ENCODE measurements at regions not wholly inside any gene's neighbourhood (a gene's known extent, or its start where the extent isn't known, plus 50 kb on each side); places are given as distances from the start of the nearest gene placed in this dataset.

DNA sequence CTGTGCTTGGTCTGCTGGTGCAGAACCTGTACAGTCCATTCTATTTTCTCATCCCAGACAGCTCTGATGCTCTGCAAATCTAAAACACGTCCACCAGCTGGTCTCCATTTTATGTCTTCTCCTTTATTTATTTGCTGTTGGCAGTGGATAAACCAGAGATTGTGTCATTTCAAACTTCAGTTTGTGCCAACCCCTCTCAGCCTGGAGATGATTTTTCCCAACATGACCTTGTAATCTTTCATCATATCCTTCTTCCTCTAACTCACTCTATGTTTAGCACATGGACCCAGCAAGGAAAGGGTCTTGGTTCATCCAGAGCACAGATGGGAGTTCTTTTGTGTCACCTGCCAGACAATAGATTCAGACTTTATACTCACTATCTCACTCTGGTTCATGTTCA is 273.2 kb downstream of the MTX2 start:
- TF ChIP-seq BHLHE40 (IDR thresholded peaks at IDR 0.05; ENCODE audit: borderline replicate concordance): no peak
- TF ChIP-seq LEF1 (IDR thresholded peaks at IDR 0.05; ENCODE audit: borderline replicate concordance): no peak
- TF ChIP-seq ZNF384 (IDR thresholded peaks at IDR 0.05): no peak
- TF ChIP-seq FOXA1 (IDR thresholded peaks at IDR 0.05): no peak
- TF ChIP-seq CTBP1 (IDR thresholded peaks at IDR 0.05; ENCODE audit: borderline replicate concordance): no peak
- TF ChIP-seq TARDBP (IDR thresholded peaks at IDR 0.05): no peak
- no peak for TF ChIP-seq L3MBTL2 (conservative IDR thresholded peaks at IDR 0.05)
- TF ChIP-seq FOXK2 (IDR thresholded peaks at IDR 0.05): no peak
- no peak for TF ChIP-seq ELF4 (IDR thresholded peaks at IDR 0.05)
- TF ChIP-seq ARNT (IDR thresholded peaks at IDR 0.05): no peak
- no peak for TF ChIP-seq FOXM1 (IDR thresholded peaks at IDR 0.05; ENCODE audit: borderline replicate concordance)
- TF ChIP-seq PKNOX1 (IDR thresholded peaks at IDR 0.05): no peak
- ChIA-PET CTCF (interaction anchor here (1.2 kb wide), 1 partner anchor 12 kb away, joined by 3 read pairs; no protein-coding TSS in a partner anchor), POLR2A (no interaction called here)
- no peak for DNase-seq (ENCODE audit: extremely low spot score)

DNA sequence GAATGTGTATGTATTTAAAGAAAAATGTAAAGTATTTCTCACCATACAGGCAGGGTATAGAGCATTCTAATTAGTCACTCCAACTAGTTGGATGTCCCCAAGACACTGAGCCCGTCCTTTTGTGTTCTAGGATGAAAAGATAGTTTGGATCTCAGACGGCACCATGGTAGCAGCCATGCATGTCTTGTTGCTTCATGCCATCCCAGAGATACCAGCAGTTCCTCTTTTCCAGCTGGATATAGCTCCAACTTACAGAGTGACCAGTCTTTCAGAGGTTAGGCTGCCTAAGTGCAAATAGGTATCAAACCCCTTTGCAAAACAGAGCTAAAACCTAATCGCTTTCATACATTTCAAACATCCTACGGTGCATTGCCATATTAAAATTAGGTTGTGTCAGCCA is 275.3 kb downstream of the MTX2 start:
- no peak for TF ChIP-seq FOXK2 (IDR thresholded peaks at IDR 0.05)
- no peak for TF ChIP-seq HDGF (IDR thresholded peaks at IDR 0.05; ENCODE audit: borderline replicate concordance)
- no peak for TF ChIP-seq FOXA1 (IDR thresholded peaks at IDR 0.05)
- no peak for TF ChIP-seq ELF4 (IDR thresholded peaks at IDR 0.05)
- no peak for TF ChIP-seq TARDBP (IDR thresholded peaks at IDR 0.05)
- TF ChIP-seq FOXM1 (IDR thresholded peaks at IDR 0.05; ENCODE audit: borderline replicate concordance): no peak
- no peak for TF ChIP-seq SUZ12 (IDR thresholded peaks at IDR 0.05)
- TF ChIP-seq ZNF384 (IDR thresholded peaks at IDR 0.05): no peak
- TF ChIP-seq CTBP1 (IDR thresholded peaks at IDR 0.05; ENCODE audit: borderline replicate concordance): no peak
- no peak for TF ChIP-seq LEF1 (IDR thresholded peaks at IDR 0.05; ENCODE audit: borderline replicate concordance)
- TF ChIP-seq BHLHE40 (IDR thresholded peaks at IDR 0.05; ENCODE audit: borderline replicate concordance): no peak
- TF ChIP-seq PKNOX1 (IDR thresholded peaks at IDR 0.05): no peak
- TF ChIP-seq NFRKB (IDR thresholded peaks at IDR 0.05): no peak
- no peak for TF ChIP-seq L3MBTL2 (conservative IDR thresholded peaks at IDR 0.05)
- TF ChIP-seq SP1 (IDR thresholded peaks at IDR 0.05): no peak
- DNase-seq (ENCODE audit: extremely low spot score): no peak
- CTCF ChIA-PET: no interaction called here
- POLR2A ChIA-PET: no interaction called here

DNA sequence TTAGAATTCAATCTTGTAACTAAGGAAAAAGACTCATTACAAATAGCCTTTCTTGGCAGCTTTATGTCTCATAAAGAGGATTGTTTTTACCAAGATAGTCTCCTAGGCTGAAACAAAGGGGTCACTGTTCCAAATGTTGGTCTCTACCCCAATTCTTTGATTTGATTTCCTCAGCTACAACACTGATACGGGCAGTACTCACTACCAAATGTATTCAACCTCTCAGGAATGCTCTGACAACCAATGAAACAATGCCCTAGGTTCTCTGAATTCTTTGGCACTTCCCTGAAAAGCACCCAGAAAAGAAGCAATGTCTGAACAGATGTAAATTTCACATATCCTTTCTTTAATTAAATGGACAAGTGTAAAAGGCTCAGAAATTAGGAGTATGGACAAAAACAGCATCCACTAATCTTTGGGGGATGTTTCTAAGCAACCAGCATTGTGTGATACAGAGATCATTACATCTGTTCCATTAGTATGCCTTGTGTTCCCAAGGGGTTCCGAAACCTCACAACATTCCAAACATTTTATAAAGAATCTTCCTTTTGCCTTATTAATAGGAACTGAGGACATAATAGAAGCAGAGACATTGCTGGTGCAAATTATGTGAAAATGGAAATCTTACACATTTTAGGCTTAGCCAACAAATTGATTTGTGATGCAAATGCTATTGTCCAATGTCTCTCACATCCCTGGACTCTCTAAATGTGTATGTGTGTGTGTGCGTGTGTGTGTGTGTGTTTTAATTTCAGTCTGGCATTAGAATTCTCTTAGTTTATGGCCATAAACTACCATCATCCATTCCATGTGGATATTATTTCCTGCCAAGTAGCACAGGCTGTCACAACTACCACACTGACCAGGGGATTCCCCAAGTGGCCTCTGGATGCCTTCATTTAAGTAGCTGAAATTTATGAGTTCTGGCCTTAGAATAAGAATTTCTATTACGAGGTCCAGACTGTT is 276.0 kb downstream of the MTX2 start:
- CTCF ChIA-PET: no interaction called here
- POLR2A ChIA-PET: no interaction called here
- no peak for TF ChIP-seq HDGF (IDR thresholded peaks at IDR 0.05; ENCODE audit: borderline replicate concordance)
- TF ChIP-seq SUZ12 (IDR thresholded peaks at IDR 0.05): no peak
- no peak for TF ChIP-seq SP1 (IDR thresholded peaks at IDR 0.05)
- DNase-seq (ENCODE audit: extremely low spot score): no peak

- POLR2A ChIA-PET: no interaction called here
- TF ChIP-seq FOXM1 (IDR thresholded peaks at IDR 0.05; ENCODE audit: borderline replicate concordance): no peak
- TF ChIP-seq L3MBTL2 (conservative IDR thresholded peaks at IDR 0.05): no peak
- TF ChIP-seq TARDBP (IDR thresholded peaks at IDR 0.05): no peak
- no peak for DNase-seq (ENCODE audit: extremely low spot score)
- CTCF ChIA-PET: no interaction called here
Measured at GRCh38 chr2:176546550-176546949, 277.3 kb downstream of the MTX2 start.

DNA sequence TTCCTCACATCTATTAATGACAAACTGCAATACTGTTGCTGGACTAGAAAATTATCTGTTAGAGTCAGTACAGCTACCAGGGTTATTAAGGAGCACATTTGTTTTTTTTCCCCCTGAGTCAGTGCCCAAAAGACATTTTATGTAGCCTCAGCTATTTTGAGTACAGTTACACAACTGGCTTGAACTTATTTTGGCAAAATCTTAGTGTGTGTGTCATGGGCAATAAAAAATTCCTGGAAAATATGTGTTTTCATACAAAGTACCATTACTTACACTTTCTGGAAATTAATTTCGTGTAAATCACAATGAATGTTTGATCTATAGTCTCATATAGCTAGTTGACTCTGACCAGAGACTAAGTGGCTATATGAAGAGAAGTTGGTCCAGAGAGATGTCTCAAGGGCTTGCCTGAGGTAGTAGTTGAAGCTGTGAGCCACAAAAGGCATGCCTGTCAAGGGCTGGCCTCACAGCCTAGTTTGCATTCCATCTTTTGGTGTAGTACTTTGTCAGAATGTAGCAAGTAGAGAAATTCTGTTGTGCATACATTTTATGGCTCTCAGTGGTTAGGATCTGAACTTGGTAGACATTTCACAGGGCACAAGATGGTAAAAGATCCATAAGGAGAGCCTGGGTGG is 283.4 kb downstream of the MTX2 start:
- POLR2A ChIA-PET: no interaction called here

More for the DNA sequence above, 283.4 kb downstream of the MTX2 start:
- CTCF ChIA-PET: interaction anchor here (0.7 to 1.5 kb wide), 3 partner anchors 101 to 421 kb away, joined by 3 to 4 read pairs (median 3); no protein-coding TSS in a partner anchor
- no peak for DNase-seq (ENCODE audit: extremely low spot score)
- no peak for TF ChIP-seq FOXK2 (IDR thresholded peaks at IDR 0.05)
- no peak for TF ChIP-seq L3MBTL2 (conservative IDR thresholded peaks at IDR 0.05)
- TF ChIP-seq HDGF (IDR thresholded peaks at IDR 0.05; ENCODE audit: borderline replicate concordance): no peak
- TF ChIP-seq FOXA1 (IDR thresholded peaks at IDR 0.05): no peak
- TF ChIP-seq ZNF384 (IDR thresholded peaks at IDR 0.05): no peak
- no peak for TF ChIP-seq BHLHE40 (IDR thresholded peaks at IDR 0.05; ENCODE audit: borderline replicate concordance)
- no peak for TF ChIP-seq CTBP1 (IDR thresholded peaks at IDR 0.05; ENCODE audit: borderline replicate concordance)
- no peak for TF ChIP-seq ARNT (IDR thresholded peaks at IDR 0.05)
- no peak for TF ChIP-seq PKNOX1 (IDR thresholded peaks at IDR 0.05)
- no peak for TF ChIP-seq ELF4 (IDR thresholded peaks at IDR 0.05)
- no peak for TF ChIP-seq SUZ12 (IDR thresholded peaks at IDR 0.05)
- TF ChIP-seq TARDBP (IDR thresholded peaks at IDR 0.05): no peak
- TF ChIP-seq NFRKB (IDR thresholded peaks at IDR 0.05): no peak

Data from HEK293T (cell line).